GM19455 (cell line): ENCODE measurements at regions not wholly inside any gene's neighbourhood (a gene's known extent, or its start where the extent isn't known, plus 50 kb on each side); places are given as distances from the start of the nearest gene placed in this dataset.
"Not testable (repeated sequence)": the region's sequence is repeated elsewhere in the genome, so short reads cannot be mapped to it uniquely, and the experiment has no call there.

Source experiments
- ATAC-seq: cut with Tn5 transposase; IDR thresholded peaks from one replicate; pipeline ENCODE4 v1.9.1; 2021; ENCODE audit not compliant: unreplicated experiment

GRCh38 chr4:162497564-162498167 lies 333.9 kb upstream of the FSTL5 start:
- ATAC-seq = peak; percentile 80

GRCh38 chr4:162494935-162495334 lies 331.1 kb upstream of the FSTL5 start:
- ATAC-seq = no peak

- ATAC-seq = no peak
Observed at GRCh38 chr4:162485486-162485885, 321.7 kb upstream of the FSTL5 start.

GRCh38 chr4:162475246-162475645 lies 311.4 kb upstream of the FSTL5 start:
- ATAC-seq = no peak

- ATAC-seq = no peak
Observed at GRCh38 chr4:162469977-162470376, 306.2 kb upstream of the FSTL5 start.

- ATAC-seq = not testable (repeated sequence)
Observed at GRCh38 chr4:162465356-162465755, 301.6 kb upstream of the FSTL5 start.

- no peak for ATAC-seq
Observed at GRCh38 chr4:162461952-162462351, 298.2 kb upstream of the FSTL5 start.

- ATAC-seq = no peak
Observed at GRCh38 chr4:162458051-162458450, 294.3 kb upstream of the FSTL5 start.

- ATAC-seq = no peak
Observed at GRCh38 chr4:162457071-162457865, 293.5 kb upstream of the FSTL5 start.

GRCh38 chr4:162456106-162456505 lies 292.3 kb upstream of the FSTL5 start:
- ATAC-seq = no peak

GRCh38 chr4:162450531-162451035 lies 286.8 kb upstream of the FSTL5 start:
- ATAC-seq = no peak

GRCh38 chr4:162443510-162443909 lies 279.7 kb upstream of the FSTL5 start:
- ATAC-seq = no peak

GRCh38 chr4:162442128-162442527 lies 278.3 kb upstream of the FSTL5 start:
- ATAC-seq = no peak

GRCh38 chr4:162422312-162422711 lies 258.5 kb upstream of the FSTL5 start:
- no peak for ATAC-seq

- no peak for ATAC-seq
Observed at GRCh38 chr4:162410854-162411253, 247.1 kb upstream of the FSTL5 start.

GRCh38 chr4:162409048-162409447 lies 245.2 kb upstream of the FSTL5 start:
- ATAC-seq = no peak

- ATAC-seq = no peak
Observed at GRCh38 chr4:162408309-162408708, 244.5 kb upstream of the FSTL5 start.

GRCh38 chr4:162406637-162407365 lies 243.0 kb upstream of the FSTL5 start:
- ATAC-seq = no peak

- no peak for ATAC-seq
Observed at GRCh38 chr4:162403932-162404331, 240.1 kb upstream of the FSTL5 start.

- ATAC-seq = no peak
Observed at GRCh38 chr4:162403419-162403818, 239.6 kb upstream of the FSTL5 start.

GRCh38 chr4:162401021-162401420 lies 237.2 kb upstream of the FSTL5 start:
- no peak for ATAC-seq

GRCh38 chr4:162392946-162393345 lies 229.1 kb upstream of the FSTL5 start:
- ATAC-seq = peak; percentile 87
